NCI-H2227 (cell line): ENCODE measurements at regions not wholly inside any gene's neighbourhood (a gene's known extent, or its start where the extent isn't known, plus 50 kb on each side); places are given as distances from the start of the nearest gene placed in this dataset.

Source experiments
- DNase-seq: peaks from one replicate; lab custom pipeline; 2025; ENCODE audit not compliant: unreplicated experiment; lab: John Stamatoyannopoulos, UW

DNA sequence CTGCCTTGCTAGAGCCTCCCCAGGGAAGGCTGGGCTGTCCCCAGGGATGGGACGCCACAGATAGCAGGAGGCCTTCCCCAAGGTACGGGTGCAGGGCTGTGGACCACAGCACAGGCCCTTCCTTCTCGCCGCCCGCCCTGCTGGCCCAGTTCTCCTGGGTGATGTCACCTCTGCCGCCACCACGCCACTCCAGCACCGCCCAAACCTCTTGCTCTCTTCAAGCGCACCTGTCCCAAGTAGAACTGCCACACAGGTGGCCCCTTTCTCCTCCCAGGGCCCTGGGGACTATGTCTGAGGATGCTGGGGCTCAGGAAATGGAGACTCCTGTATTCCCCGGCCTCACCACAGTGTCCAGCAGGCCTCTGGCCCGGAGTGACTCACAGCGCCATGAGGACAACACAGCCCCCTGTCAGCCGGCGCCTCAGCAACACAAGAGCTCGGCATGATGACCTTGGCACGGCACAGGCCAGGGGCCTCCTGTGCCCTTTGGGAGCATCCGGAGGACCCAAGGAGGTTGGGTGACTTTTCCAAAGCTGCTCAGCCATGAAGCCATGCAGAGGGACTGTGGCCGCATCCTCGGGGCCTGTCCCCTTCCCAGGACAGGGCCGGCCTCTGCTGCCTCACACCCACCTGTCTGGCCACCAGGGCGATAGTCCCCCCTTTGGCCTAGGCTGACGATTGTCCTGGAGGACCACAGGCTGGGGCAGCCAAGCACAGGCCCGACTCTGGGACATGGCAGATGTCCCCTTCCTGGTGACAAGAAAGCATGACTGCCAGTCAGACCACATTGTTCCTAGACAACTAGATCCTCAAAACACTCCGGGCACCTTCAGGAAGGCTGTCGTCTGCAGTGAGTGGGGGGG, 1023.5 kb downstream of the BRD1 start:
- DNase-seq = no peak

DNA sequence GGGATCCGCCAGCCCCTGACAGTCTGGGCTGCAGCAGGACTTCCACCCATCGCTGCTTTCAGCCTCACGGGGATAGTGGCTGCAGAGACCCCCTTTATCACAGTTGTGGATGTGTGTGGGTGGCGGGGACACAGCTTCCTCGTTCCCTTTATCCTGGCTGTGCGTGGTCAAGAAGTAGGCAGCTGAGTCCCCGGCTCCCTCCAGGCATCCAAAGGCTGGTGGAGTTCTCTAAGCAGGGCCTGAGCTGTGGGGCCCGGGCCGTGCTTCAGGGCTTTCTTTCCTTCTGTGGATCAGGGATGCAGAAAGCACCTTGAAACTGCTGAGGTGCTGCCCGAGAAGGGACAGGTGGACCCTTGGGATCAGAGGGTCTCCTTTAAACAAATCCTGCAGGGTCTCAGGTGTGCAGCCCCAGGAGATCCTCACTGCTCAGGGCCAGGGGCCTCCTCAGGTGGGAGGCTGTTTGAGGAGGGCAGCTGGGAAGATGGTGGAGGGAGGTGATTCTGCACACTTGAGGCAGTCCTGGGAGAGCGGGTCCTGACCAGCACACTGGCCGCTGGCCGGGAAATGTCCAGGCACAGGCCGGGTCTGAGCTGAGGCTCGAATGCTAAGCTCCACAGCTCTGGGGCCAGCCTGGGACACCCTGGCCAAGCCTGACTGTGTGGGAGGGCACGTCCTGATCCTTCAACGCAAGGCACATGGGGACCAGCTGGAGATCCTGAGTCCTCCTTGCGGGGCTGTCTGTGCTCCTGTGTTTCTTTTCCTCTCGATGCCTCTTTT, 1024.3 kb downstream of the BRD1 start:
- DNase-seq = no peak

DNA sequence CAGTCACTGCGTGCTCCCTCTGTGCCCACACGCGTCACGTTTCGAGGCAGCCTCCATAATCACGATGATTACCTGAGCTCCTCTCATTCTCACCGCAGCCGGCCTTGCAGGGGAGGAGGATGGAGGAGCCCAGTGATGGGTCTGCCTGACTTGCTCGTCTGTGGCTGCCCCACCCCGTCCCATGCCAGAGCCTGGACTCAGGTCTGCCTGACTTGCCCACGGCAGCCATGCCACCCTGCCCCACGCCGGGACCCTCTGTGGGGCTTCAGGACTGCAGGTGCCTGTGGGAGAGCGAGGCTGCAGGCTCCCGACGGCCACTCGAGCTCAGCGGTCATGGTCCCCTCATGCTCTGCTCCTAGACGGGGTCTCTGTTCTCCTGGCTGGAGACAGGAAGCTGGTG, 1025.1 kb downstream of the BRD1 start:
- no peak for DNase-seq

DNA sequence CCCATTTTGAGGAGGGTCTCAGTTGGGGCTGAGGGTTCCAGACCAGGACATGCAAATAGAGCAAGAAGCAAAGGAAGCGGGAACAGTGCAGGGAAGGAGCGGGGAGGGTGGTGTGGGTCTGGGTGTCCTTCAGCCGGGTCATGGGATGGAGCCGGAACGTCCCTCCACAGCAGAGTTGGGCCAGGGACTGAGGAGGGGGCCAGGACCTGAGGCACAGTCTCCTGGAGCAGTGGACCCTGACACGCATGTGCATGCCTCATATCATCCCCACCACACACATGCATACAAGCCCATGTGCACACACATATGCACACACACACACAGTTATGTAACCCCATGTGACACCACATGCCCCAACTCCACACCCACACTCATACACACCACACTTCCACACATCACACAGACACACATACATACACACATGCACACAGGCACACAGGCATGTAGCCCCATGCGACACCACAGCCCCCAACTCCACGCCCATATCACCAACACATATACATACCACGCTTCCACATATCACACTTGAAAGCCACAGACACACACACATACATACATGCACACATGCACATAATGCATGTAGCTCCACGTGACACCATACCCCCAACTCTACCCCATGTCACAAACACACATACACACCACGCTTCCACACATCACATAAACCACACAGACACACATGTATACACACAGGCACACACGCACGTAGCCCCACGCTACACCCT, 1026.6 kb downstream of the BRD1 start:
- DNase-seq = no peak

DNA sequence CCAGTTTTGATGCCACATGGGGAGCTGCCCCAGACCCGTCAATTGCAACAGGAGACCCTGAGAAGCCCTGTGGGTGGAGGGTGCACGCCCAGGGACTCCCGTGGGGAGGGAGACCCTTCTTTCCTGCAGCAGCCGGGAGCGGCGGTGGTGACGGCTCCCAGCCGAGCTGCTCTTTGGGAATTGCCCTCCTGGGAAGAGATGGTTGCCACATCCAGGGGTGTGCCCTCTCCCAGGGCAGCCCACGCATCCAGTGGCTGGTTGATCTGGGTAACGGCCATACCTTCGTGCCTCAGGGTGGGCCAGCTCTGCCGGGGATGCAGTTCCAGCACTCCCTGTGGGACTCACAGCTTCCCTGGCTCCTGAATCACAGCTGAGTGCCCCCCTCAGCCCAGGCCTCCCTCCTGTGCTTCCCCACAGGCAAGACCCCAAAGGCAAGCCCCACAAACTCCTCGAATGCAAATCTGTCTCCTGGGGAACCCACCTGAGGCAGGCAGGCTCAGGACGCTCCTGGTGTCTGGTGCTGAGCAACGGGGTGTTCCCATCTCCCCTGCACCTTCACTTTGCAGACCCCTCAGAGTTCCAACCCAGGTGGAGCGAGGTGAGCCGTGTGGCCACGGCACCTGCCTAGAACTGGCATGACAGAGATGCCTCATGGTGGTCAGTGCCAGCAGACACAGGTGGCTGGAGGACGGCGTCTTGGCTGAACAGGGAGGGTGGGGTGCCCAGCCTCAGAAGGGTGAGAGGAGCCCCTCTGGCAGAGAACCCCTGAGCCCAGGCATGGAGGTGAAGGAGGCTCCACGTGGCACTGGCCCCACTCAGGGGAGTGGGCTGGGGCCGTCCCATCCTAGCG, 1027.4 kb downstream of the BRD1 start:
- no peak for DNase-seq

DNA sequence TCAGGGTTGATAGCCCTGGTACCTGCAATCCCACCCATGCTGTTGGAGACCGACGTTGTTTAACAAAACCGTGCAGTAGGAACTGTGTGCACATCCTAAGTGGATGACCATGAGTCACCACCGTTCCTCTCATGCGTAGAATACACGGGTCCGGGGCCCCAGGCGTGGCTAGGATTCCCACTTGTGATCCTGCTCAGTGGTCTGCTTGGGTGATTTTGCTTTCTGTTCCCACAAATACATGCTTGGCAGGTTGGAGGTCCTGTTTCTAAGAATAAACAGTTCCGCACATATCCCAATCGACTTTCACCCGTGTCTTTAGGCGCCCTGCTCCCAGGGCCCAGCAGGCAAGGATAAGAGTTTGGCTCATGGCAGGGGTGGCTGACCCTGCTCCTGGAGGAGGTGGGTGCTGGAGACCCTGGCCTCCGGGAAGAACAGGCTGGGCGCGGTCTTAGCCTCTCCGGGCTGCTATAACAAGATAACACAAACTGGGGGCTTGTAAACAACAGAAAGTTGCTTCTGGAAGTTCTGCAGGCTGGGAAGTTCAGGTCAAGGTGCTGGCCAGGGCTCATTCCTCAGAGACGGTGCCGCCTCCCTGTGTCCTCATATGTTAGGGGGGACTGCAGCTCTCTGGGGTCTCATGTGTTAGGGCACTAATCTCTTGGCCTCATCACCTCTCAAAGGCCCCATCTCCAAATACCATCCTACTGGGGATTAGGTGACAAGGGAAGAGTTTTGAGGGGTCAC, 1028.3 kb downstream of the BRD1 start:
- DNase-seq = no peak

DNA sequence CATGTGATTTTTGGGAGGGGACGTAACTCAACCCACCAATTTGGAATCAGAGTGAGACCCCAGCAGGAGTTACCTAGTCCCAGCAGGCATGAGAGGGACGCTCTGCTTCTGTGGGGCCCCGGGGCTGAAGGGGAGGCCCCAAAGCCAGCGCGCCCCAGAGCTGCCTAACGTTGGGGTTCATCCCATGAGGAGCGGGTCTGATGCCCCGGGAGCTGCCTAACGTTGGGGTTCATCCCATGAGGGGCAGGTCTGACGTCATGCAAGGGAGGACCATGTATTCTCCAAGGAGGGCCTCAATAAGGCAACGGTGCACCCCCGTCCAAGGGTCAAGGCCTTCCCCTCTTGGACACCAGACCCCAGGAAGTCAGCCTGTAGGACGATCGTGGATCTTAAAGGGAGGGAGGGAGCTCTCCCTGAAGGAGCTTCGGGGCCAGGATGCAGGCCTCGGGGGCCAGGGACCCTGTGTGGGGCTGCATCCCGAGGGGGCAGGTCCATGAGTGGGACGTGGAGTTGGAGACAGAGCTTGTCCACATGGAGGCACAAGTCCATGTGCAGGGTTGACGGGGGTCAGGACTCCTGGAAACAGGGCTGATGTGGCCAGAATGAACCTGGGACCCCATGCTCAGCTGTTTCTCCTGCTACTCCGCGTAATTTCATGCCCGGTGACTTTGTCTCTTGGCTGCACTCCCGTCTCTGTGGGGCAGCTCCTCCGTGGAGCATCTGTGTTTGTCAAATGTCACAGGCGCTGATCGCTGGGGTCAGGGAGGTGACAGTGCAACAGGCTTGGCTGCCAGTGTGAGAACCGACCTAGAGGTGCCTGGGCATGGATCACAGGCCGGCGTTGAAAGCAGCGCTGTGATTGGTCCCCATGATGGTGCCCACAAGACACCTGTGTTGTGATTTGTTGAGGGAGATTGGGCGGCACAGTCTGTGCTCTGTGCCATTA, 1029.1 kb downstream of the BRD1 start:
- no peak for DNase-seq

DNA sequence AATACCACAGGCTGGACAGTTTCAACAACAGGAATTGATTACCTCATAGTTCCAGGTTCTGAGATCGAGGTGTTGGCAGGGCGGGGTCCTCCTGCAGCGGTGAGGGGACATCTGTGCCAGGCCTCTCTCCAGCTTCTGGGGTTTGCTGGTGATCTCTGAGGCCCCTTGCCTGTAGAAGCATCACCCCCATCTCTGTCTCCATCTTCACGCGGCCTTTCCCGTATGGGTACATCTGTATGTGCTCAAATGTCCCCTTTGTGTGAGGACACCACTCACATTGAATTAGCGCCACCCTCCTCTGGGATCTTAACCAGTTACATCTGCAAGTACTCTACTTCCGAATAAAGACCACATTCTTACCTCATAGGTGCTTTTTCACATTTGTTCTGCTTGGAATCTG, 1029.9 kb downstream of the BRD1 start:
- no peak for DNase-seq

DNA sequence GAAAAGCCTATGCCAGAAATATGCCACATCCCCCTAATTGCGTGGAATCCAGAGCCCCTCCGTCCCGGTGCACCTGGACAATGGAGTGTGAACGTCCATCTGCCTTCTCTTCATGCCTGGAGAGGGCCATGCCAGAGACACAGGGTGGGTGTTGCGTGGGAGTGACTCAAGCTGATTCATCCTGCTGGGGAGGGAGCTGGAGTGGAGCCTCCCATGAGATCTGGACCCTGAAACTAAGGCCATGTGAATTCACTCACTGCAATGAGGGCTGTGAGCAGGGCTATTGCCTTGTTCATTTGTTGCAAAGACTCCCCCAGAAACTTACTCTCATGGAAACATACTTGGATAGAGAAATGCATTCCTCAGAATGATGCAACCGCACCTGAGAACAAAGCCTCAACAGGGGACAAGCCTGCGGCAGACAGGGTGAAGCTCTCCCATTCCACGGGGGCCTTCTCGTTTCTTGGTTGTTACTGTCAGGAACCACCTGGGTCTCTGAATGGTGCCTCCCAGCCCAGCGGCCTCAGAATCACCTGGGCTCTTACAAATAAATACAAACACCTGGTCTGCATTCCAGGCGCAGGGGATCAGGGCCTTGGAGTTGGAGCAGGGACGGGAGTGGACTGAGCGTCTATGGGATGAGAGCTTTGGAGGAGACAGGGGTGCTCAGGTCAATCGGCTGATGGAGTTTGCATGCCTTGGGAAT, 1031.2 kb downstream of the BRD1 start:
- DNase-seq = no peak

DNA sequence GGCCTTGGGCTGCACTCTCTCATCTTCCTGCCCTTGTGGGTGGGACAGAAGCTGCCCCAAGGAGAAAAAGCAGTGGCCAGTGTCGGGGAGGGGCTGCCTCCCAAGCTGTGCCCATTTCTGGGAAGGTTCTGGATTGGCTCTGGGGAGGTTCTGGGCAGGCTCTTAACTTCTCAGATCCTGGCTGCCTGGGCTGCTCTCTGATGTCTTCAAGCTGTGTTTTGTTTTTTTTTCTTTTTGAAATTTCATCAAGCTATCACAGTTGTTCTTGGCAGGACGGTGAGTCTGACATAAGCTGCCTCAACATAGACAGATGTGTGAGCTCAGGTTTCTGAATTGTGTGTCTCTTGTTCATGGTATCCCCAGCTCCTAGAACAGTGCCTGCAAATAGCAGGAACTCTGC, 1032.0 kb downstream of the BRD1 start:
- DNase-seq = no peak

DNA sequence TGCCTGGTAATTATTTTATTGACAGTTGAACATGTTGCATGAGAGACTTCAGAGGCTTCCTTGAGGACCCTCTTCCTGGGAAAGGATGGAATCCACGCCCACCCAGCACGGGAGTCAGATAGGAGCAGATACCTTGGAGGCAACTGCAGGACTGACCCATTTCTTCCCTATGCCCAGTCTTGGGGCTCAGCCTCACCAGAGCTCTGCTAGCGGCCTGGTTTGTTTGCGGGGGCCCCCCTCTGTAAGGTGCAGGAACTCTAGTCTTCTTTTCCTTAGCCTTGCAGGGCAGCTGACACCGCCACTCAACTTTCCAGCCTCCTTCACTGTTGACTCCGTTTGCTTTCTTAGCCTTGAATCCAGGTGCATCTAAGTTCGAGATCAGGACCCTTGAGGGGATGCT, 1032.8 kb downstream of the BRD1 start:
- DNase-seq = no peak

DNA sequence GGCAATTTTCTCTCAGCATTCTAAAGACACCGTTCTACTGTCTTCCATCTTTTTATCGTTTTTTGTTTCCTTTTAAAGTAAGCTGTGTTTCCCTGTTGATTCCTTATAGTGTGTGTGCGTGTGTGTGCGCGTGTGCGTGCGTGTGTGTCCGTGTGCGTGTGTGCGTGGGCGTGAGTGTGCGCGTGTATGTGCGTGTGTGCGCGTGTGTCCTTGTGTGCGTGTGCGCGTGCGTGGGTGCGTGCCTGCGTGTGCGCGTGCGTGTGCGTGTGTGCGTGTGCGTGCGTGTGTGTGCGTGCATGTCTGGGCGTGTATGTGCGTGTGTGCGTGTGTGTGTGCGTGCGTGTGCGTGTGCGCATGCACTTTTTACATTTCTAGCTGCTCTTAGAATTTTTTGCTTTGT, 1033.7 kb downstream of the BRD1 start:
- no peak for DNase-seq

DNA sequence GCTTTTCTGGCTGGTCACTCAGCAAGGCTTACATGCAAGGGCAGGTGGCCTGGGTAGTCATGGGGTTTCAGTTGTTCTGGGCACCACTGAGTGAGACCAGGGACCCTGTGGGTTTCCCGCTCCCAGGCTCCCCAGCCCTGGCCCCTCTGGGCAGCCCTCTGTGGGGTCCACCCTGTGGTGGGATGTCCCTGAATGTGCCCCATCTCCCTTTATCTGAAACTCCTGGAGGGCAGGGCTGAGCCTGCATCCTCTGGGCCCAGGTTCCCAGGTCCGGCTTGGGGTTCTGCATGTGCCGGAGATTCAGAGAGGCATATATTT, 1041.0 kb downstream of the BRD1 start:
- DNase-seq = no peak

DNA sequence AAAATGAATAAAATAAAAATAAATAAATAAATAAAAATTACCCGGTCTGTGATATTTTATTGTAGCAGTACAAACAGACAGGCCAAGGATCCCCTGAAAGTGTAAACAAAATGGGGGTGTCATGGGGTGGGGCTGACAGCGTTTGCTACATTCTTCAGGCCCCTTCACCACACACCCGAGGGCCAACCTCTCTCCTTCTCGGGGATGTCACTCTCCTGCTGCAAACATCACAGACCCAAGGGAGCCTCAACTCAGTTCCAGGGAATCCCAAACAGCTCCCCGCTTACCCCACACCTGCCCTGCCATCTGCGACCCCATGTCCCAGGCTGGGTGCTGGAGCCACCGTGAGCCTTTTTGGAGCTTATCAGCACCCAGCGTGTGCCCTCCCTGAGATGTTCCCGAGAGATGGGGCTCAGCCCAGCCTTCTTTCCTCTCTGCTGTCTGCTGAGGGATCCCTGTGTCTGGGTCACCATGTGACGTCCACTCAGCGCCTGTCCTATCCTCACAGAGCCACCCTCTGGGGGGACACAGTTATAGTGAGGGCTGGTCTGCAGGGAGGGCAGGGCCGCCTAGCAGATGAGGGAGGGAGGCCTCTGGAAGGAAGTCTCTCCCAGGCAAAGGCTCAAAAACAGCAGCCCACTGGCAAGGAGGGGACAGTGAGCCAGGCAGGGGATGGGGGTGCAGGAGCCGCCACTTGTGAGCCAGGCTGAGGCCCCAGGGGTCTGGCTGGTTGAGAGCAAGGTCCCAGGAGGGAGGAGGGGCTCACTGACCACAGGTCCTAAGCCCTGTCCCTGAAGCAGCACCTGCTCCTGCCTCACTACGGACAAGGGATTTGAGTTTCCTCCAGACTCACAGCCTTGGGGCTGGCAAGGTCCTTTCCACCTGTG, 1041.6 kb downstream of the BRD1 start:
- no peak for DNase-seq

DNA sequence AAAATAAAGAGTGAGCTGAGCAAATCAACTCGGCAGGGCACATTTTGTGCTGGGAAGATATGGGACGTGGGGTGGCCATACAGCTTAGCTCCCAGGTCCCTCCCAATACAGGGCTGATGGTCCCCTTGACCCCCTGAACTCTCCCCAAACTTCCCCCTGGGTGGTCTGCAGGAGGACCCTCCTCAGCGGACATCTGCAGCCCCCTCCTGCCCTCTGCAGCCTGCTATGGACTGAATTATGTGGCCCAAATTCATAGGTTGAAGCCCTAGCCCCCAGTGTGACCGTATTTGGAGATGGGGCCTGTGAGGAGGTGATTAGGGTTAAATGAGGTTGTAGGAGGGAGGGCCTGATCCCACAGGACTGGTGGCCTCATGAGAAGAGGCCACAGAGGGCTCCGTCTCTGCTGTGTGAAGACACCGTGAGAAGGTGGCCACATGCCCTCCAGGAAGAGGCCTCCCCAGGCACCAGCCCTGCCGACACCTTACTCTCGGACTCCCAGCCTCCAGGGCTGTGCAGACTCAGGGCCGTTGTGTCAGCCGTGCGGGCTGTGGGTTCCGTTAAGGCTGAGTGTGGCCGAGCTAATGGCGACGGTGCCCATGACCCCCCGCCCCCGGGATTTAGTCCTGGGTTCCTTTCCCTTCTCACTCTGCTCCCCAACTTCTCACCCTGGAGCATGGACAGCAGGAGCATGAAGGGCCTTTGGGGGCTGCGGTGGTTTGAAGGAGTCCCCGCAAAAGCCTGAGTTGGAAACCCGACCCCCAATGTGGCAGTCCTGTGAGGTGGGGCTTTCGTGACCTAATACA, 1042.8 kb downstream of the BRD1 start:
- DNase-seq = no peak

DNA sequence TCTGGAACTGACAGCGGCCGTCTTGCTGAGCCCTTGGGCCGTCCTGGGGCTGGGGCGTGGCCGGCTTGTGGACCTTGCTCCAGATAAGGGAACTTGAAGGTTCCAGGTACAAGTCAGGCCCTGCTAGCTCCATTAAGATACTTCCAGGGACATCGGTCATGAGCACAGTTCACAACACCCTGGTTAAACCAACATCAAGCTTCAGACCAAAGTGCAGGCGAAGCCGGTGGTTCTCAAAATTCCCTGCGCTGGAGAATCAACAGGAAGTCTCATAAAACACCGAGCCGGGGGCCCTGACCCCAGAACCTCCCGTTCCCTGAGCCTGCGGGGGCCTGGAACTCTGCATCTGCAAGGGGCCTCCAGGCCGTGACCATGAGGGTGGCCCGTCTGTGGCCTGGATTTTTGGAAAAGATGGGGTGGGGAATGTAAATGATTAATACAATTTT, 1043.8 kb downstream of the BRD1 start:
- DNase-seq = no peak
